ENCODE measurements at regions not wholly inside any gene's neighbourhood (a gene's known extent, or its start where the extent isn't known, plus 50 kb on each side); places are given as distances from the start of the nearest gene placed in this dataset.

DNA sequence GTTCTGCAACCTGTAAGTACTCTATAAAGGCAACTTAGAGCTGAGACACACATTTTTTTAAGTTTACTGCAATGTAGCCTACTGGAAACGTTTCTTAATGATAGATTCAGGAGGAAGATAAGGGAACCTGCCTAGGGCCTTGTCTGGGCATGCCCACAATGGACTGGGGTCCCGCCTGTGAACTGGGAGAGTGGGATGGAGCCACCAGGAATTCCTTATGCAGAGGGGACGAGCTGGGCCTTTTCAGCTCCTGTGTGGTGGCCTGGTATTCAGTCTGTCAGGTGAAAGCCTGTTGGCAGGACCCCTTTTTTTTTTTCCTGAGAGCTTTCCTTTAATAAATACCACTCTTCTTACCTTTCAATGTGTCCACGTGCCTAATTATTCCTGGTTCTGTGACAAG is 384.4 kb upstream of the ZWINT start:
- TF ChIP-seq EZH2phosphoT487 (IDR thresholded peaks at IDR 0.05; ENCODE audit: borderline replicate concordance, low read depth) (no peak), POLR2AphosphoS5 (IDR thresholded peaks at IDR 0.05; ENCODE audit: low read depth, low read length) (no peak), FOXM1 (IDR thresholded peaks at IDR 0.05; ENCODE audit: low read depth) (no peak), YY1 (IDR thresholded peaks at IDR 0.05; ENCODE audit: low read depth) (no peak), JUND (IDR thresholded peaks at IDR 0.05) (no peak), RXRA (IDR thresholded peaks at IDR 0.05; ENCODE audit: borderline replicate concordance, low read depth) (no peak), GABPA (IDR thresholded peaks at IDR 0.05; ENCODE audit: low read depth) (no peak)
- TF ChIP-seq, protein P1, sequence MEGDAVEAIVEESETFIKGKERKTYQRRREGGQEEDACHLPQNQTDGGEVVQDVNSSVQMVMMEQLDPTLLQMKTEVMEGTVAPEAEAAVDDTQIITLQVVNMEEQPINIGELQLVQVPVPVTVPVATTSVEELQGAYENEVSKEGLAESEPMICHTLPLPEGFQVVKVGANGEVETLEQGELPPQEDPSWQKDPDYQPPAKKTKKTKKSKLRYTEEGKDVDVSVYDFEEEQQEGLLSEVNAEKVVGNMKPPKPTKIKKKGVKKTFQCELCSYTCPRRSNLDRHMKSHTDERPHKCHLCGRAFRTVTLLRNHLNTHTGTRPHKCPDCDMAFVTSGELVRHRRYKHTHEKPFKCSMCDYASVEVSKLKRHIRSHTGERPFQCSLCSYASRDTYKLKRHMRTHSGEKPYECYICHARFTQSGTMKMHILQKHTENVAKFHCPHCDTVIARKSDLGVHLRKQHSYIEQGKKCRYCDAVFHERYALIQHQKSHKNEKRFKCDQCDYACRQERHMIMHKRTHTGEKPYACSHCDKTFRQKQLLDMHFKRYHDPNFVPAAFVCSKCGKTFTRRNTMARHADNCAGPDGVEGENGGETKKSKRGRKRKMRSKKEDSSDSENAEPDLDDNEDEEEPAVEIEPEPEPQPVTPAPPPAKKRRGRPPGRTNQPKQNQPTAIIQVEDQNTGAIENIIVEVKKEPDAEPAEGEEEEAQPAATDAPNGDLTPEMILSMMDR (IDR thresholded peaks at IDR 0.05), result no peak
